HEK293T (cell line): ENCODE measurements at regions not wholly inside any gene's neighbourhood (a gene's known extent, or its start where the extent isn't known, plus 50 kb on each side); places are given as distances from the start of the nearest gene placed in this dataset.
A peak's percentile ranks its signal among the peaks of the same experiment; 100 is the strongest.

Experiments
- CTCF ChIA-PET: fragments of 350-600 bp; formaldehyde crosslinking; extraction: SDS; loops from one replicate; lab custom pipeline; 2021; ENCODE audit warnings: antibody characterized with exemption, inconsistent platforms; lab: Yijun Ruan, JAX
- POLR2A ChIA-PET: fragments of 350-600 bp; formaldehyde crosslinking; extraction: SDS; loops from one replicate; lab custom pipeline; 2020; ENCODE audit warnings: antibody characterized with exemption, inconsistent platforms; lab: Yijun Ruan, JAX
- DNase-seq: peaks from one replicate; pipeline ENCODE4 v3.0.0; 2012; ENCODE audit warnings: mixed read lengths; ENCODE audit errors: extremely low spot score
- ARNT ChIP-seq: fragments of 450-650 bp; IDR thresholded peaks from 2 replicates; pipeline ENCODE4 v1.6.1; 2017; ENCODE audit warnings: mild to moderate bottlenecking
- BHLHE40 ChIP-seq: fragments of 450-650 bp; IDR thresholded peaks from 2 replicates; pipeline ENCODE4 v1.6.1; 2016; ENCODE audit warnings: mild to moderate bottlenecking, moderate library complexity, borderline replicate concordance
- CTBP1 ChIP-seq: fragments of 450-650 bp; IDR thresholded peaks from 2 replicates; pipeline ENCODE4 v1.6.1; 2016; ENCODE audit warnings: borderline replicate concordance
- ELF4 ChIP-seq: fragments of 450-650 bp; IDR thresholded peaks from 2 replicates; pipeline ENCODE4 v1.6.1; 2017; ENCODE audit warnings: antibody characterized with exemption
- FOXA1 ChIP-seq: fragments of 450-650 bp; IDR thresholded peaks from 2 replicates; pipeline ENCODE4 v1.6.1; 2016; ENCODE audit warnings: mild to moderate bottlenecking
- FOXK2 ChIP-seq: fragments of 450-650 bp; IDR thresholded peaks from 2 replicates; pipeline ENCODE4 v1.6.1; 2016; ENCODE audit warnings: mild to moderate bottlenecking
- FOXM1 ChIP-seq: fragments of 450-650 bp; IDR thresholded peaks from 2 replicates; pipeline ENCODE4 v1.6.1; 2017; ENCODE audit warnings: mild to moderate bottlenecking, borderline replicate concordance
- HDGF ChIP-seq: fragments of 450-650 bp; IDR thresholded peaks from 2 replicates; pipeline ENCODE4 v1.6.1; 2017; ENCODE audit warnings: antibody characterized with exemption, borderline replicate concordance
- L3MBTL2 ChIP-seq: fragments of 450-650 bp; conservative IDR thresholded peaks from 2 replicates; pipeline ENCODE4 v1.6.1; 2016; ENCODE audit warnings: mild to moderate bottlenecking
- LEF1 ChIP-seq: fragments of 450-650 bp; IDR thresholded peaks from 2 replicates; pipeline ENCODE4 v1.6.1; 2017; ENCODE audit warnings: mild to moderate bottlenecking, borderline replicate concordance
- NFRKB ChIP-seq: fragments of 450-650 bp; IDR thresholded peaks from 2 replicates; pipeline ENCODE4 v1.6.1; 2016; ENCODE audit warnings: mild to moderate bottlenecking, moderate library complexity
- SP1 ChIP-seq: fragments of 450-650 bp; IDR thresholded peaks from 2 replicates; pipeline ENCODE4 v1.6.1; 2017
- SUZ12 ChIP-seq: fragments of 450-650 bp; IDR thresholded peaks from 2 replicates; pipeline ENCODE4 v1.6.1; 2016; ENCODE audit warnings: mild to moderate bottlenecking
- TARDBP ChIP-seq: fragments of 450-650 bp; IDR thresholded peaks from 2 replicates; pipeline ENCODE4 v1.6.1; 2016
- ZNF384 ChIP-seq: fragments of 450-650 bp; IDR thresholded peaks from 2 replicates; pipeline ENCODE4 v1.6.1; 2016
- TF ChIP-seq, protein P1 (sequence below): fragments of 450-650 bp; IDR thresholded peaks from 2 replicates; pipeline ENCODE4 v1.6.1; 2016

DNA sequence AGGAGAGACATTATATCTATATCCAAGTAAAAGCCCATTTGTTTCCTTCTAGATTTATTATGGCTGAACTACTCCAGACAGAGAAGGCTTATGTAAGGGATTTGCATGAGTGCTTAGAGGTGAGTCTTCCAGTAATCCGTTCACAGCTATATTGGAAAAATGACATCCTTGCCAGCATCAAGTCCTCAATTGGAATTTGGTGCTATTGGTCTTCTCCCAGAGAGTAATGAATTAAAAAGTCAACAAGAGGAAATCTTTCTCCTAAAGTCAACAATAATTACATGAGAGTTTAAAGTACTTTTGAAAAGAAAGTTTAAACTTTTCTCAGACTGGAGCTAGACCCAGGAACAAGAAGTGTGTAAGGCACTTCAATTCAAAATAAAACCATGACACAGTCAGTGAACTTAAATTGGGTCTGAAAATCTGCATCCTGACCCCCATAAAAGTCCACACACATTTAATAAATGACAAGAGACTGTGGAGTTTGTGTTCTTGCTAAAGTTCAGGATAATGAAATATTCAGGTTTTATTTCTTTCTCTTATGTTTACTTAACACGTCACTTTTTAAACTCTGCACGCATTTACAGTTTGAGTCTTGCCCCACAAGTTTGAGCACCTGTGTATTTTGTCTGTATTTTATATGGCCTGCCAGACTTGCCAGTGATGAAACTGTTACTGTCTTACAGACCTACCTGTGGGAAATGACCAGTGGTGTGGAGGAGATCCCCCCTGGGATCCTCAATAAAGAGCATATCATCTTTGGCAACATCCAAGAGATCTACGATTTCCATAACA lies 268.2 kb upstream of the UMPS start:
- TF ChIP-seq CTBP1 = no peak
- TF ChIP-seq FOXA1 = no peak
- TF ChIP-seq L3MBTL2 = no peak
- no peak for TF ChIP-seq NFRKB
- TF ChIP-seq SP1 = no peak
- no peak for TF ChIP-seq BHLHE40
- no peak for TF ChIP-seq SUZ12
- no peak for TF ChIP-seq FOXK2
- DNase-seq = no peak
- POLR2A ChIA-PET = no interaction called here
- CTCF ChIA-PET = no interaction called here

DNA sequence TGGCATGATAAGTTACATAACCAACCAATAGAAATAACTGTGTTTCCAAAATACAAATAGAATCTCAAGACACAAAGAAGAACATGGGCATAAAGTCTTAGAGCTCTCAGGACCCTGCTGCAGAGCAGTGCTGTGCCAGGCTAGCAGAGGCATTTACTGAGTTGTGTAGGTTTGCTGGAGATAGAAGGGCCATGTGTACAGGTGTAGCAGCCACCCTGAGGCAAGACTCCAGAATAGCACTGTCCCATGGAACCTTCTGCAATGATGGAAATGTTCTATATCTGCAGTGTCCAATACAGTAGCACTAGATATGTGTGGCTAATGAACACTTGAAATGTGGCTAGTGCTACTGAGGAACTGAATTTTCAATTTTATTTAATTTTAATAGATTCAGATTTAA lies 267.0 kb upstream of the UMPS start:
- CTCF ChIA-PET = interaction anchor here (0.8 kb wide), 1 partner anchor 112 kb away, joined by 4 read pairs; no protein-coding TSS in a partner anchor
- TF ChIP-seq NFRKB = no peak
- no peak for TF ChIP-seq SP1
- no peak for TF ChIP-seq ELF4
- no peak for TF ChIP-seq FOXM1
- no peak for TF ChIP-seq BHLHE40
- TF ChIP-seq ARNT = no peak
- no peak for TF ChIP-seq L3MBTL2
- no peak for TF ChIP-seq CTBP1
- TF ChIP-seq ZNF384 = no peak
- TF ChIP-seq, protein P1, sequence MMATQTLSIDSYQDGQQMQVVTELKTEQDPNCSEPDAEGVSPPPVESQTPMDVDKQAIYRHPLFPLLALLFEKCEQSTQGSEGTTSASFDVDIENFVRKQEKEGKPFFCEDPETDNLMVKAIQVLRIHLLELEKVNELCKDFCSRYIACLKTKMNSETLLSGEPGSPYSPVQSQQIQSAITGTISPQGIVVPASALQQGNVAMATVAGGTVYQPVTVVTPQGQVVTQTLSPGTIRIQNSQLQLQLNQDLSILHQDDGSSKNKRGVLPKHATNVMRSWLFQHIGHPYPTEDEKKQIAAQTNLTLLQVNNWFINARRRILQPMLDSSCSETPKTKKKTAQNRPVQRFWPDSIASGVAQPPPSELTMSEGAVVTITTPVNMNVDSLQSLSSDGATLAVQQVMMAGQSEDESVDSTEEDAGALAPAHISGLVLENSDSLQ = no peak
- no peak for TF ChIP-seq HDGF
- TF ChIP-seq TARDBP = no peak
- no peak for TF ChIP-seq LEF1
- TF ChIP-seq FOXK2 = no peak
- DNase-seq = no peak
- POLR2A ChIA-PET = no interaction called here

DNA sequence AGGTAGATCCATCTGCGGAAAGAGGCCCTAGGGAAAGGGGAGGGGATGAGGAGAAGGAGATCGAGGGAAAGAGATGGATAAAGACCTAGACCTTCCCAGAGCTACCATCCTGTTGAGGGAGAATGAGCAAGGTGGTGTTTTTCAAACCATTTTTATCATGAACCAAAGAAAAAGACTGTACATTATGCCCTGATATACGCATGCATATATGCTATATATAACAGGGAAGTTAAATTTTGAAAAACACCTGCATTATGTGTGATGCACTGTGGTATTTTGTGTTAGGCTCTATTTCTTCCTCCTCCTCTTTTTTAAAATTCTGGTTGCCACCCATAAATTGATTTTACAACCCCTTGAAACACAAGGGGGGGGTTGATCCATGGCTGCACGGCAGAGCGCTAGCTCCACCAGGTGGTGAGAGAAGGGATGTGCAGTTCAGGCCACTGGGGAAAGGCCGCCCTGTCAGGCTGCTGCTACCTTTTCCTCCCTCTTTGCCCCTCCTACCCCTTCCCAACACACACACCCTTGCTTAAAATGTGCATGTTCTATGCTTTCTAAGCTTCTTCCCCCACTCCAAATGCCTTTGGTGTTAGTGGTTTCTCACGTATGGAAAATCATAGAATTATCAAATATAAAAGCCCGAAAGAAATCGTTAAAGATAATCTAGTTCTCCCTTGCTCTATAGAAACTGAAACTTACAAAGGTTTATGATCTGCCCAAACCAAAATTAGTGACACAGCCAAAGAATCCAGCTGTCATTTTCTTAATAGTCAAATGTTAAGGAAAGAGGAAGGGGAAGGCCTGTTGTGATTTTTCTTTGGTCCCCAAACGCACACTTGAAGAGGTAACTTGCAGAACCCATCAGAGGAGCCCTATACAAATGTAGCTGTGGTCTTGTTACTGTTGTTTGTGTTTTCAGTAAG lies 262.0 kb upstream of the UMPS start:
- CTCF ChIA-PET = interaction anchor here (0.6 to 5.1 kb wide), 8 partner anchors 9 to 386 kb away, joined by 3 to 30 read pairs (median 3); no protein-coding TSS in a partner anchor
- DNase-seq = peak; percentile 82
- no peak for TF ChIP-seq NFRKB
- TF ChIP-seq, protein P1 = peak; percentile 55
- POLR2A ChIA-PET = no interaction called here

DNA sequence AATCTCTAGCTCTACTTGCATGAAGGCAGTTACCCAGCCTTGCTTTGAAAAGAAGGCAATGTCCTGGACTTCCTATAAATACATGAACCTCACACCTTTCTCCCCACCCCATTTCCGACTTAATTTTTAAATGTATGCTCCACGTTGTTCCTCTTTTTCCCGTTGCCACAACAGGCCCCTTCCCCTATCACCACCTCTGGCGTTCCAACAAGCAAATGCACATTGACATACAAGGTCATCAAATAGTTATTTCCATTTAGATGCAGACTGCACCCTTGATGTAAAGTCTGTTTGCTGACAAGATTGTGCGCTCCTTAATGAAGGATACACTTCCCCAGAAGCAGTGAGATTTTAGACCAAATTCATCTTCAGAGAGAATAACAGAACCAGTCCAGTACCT lies 260.7 kb upstream of the UMPS start:
- CTCF ChIA-PET = interaction anchor here (5.1 kb wide), 1 partner anchor 119 kb away, joined by 30 read pairs; no protein-coding TSS in a partner anchor
- TF ChIP-seq ELF4 = no peak
- TF ChIP-seq LEF1 = no peak
- no peak for TF ChIP-seq TARDBP
- TF ChIP-seq, protein P1 = no peak
- no peak for TF ChIP-seq L3MBTL2
- TF ChIP-seq SUZ12 = no peak
- no peak for TF ChIP-seq FOXM1
- no peak for TF ChIP-seq ARNT
- TF ChIP-seq NFRKB = no peak
- TF ChIP-seq FOXK2 = no peak
- no peak for TF ChIP-seq SP1
- no peak for TF ChIP-seq ZNF384
- DNase-seq = no peak
- POLR2A ChIA-PET = no interaction called here

DNA sequence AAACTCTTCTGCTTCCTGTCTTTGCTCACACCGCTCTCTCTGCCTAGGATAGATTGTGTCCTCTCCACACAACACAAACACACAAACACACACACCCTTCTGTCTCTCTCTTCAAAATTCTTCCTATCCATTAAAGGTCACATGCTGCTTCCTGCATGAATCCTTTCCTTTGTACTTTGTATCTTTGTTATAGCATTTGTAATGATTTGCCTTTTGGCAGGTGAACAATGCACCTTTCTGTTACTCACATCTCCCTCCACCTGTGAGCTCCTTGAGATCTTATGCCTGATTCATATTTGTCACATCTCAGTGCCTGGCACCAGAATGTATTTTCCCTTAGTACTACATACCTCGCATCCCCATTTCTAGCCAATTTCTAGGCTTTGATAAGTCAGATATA lies 251.4 kb upstream of the UMPS start:
- POLR2A ChIA-PET = no interaction called here
- CTCF ChIA-PET = interaction anchor here (1.0 kb wide), 1 partner anchor 71 kb away, joined by 3 read pairs; no protein-coding TSS in a partner anchor
- DNase-seq = no peak
- TF ChIP-seq ARNT (no peak), LEF1 (no peak), L3MBTL2 (no peak), SP1 (no peak), NFRKB (no peak), BHLHE40 (no peak), CTBP1 (no peak), FOXA1 (no peak), FOXK2 (no peak), FOXM1 (no peak), ZNF384 (no peak), HDGF (no peak), ELF4 (no peak), TARDBP (no peak), SUZ12 (no peak)
- TF ChIP-seq, protein P1 = no peak
